Brain microvascular endothelial cell (primary cell): ENCODE measurements at regions not wholly inside any gene's neighbourhood (a gene's known extent, or its start where the extent isn't known, plus 50 kb on each side); places are given as distances from the start of the nearest gene placed in this dataset.

Source experiments
- DNase-seq: peaks from one replicate; pipeline ENCODE4 v3.0.0-alpha.2; 2020
- H3K27ac ChIP-seq: fragments of 250-450 bp; sonication (Bioruptor Pico); 2 replicates; pipeline ENCODE4 v1.5.1; 2020; ENCODE audit warnings: mild to moderate bottlenecking, moderate library complexity
- H3K27me3 ChIP-seq: fragments of 250-450 bp; sonication (Bioruptor Pico); replicated peaks from 2 replicates; pipeline ENCODE4 v1.5.1; 2020; ENCODE audit warnings: mild to moderate bottlenecking
- H3K36me3 ChIP-seq: fragments of 250-450 bp; sonication (Bioruptor Pico); replicated peaks from 2 replicates; pipeline ENCODE4 v1.5.1; 2020; ENCODE audit warnings: mild to moderate bottlenecking
- H3K4me3 ChIP-seq: 2 replicates; pipeline ENCODE4 v1.5.1; 2011; ENCODE audit warnings: low read depth, mild to moderate bottlenecking, control low read depth, low read length, moderate library complexity
- in situ Hi-C: cut with HindIII; loops from 2 replicates; pipeline ENCODE4 v1.10.0; 2017; ENCODE audit warnings: low sequenced_read_pairs, low pct_ligation_motif_present
- TF ChIP-seq, protein P1 (sequence below): IDR thresholded peaks from 2 replicates; pipeline ENCODE4 v1.5.1; 2011; ENCODE audit warnings: low read depth, mild to moderate bottlenecking, moderate library complexity, low read length, control low read depth, inconsistent platforms; ENCODE audit errors: missing control alignments

DNA sequence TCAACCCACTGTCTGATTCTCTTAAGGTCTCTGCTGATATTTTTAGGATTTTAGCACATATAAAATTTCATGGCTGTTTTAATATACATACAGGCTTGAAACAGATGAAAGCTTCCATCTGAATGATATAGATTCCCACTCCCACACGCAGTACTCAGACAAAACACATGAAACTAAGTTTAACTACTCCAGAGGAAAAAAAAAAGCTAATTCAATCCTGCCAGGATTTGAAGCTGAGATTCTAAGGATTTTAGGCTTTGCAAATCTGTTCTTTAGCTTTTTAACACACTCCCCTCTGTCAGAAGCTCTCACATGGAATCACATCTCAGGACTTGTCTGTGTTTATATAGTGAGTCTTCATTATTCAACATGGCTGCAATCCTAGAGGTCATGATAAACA lies 217.3 kb downstream of the BCAT1 start:
- no peak for DNase-seq
- no peak overlapping the region for H3K27ac ChIP-seq
- no peak overlapping the region for H3K4me3 ChIP-seq
- H3K36me3 ChIP-seq, result no peaks in the 10 kb centered on the region
- in situ Hi-C loops, result no loop called here
- TF ChIP-seq, protein P1, sequence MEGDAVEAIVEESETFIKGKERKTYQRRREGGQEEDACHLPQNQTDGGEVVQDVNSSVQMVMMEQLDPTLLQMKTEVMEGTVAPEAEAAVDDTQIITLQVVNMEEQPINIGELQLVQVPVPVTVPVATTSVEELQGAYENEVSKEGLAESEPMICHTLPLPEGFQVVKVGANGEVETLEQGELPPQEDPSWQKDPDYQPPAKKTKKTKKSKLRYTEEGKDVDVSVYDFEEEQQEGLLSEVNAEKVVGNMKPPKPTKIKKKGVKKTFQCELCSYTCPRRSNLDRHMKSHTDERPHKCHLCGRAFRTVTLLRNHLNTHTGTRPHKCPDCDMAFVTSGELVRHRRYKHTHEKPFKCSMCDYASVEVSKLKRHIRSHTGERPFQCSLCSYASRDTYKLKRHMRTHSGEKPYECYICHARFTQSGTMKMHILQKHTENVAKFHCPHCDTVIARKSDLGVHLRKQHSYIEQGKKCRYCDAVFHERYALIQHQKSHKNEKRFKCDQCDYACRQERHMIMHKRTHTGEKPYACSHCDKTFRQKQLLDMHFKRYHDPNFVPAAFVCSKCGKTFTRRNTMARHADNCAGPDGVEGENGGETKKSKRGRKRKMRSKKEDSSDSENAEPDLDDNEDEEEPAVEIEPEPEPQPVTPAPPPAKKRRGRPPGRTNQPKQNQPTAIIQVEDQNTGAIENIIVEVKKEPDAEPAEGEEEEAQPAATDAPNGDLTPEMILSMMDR, result no peak
- no peaks in the 10 kb centered on the region for H3K27me3 ChIP-seq

DNA sequence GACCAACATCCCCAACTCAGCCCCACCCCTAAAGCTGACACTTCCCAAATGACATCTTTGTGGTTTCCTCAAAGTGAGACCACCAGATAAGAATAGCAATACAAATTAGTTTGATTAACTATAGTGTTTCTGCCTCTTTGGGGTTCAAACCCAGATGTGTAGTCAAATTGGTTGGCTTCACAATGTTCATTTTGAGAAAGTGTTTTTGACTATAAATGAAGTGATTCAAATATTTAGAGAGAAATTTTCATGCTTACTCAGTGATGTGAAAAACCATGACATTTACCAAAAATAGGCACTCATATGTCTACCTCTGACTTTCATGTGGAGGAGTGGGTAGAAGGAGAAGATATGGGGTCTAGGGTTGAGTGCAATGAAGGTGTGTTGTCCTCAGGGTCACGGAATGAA lies 218.4 kb downstream of the BCAT1 start:
- no peak overlapping the region for H3K27ac ChIP-seq
- H3K4me3 ChIP-seq, result no peak overlapping the region
- in situ Hi-C loops, result no loop called here
- DNase-seq, result no peak
- TF ChIP-seq, protein P1, result no peak
- H3K36me3 ChIP-seq, result no peaks in the 10 kb centered on the region
- no peaks in the 10 kb centered on the region for H3K27me3 ChIP-seq

DNA sequence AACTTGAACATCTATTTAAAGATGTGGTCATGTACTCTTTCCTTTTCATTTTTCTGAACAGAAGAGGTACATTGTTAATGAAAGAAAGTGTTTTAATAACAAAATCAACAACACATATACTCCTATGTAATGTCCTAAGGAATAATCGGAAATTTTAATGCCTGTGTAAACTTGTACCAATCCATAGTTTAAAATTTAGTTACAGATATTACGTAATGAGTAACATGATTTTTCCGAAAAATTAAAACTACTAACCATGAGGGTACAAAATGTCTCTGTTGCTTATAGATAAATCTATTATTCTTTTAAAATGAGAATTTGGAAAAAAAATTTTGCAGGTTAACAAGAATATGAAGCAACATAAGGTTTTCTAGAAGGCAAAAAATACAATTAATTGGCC lies 220.1 kb downstream of the BCAT1 start:
- in situ Hi-C loops, result no loop called here
- no peaks in the 10 kb centered on the region for H3K36me3 ChIP-seq
- H3K27ac ChIP-seq, result no peak overlapping the region
- DNase-seq, result no peak
- TF ChIP-seq, protein P1, result no peak
- H3K27me3 ChIP-seq, result no peaks in the 10 kb centered on the region
- no peak overlapping the region for H3K4me3 ChIP-seq

DNA sequence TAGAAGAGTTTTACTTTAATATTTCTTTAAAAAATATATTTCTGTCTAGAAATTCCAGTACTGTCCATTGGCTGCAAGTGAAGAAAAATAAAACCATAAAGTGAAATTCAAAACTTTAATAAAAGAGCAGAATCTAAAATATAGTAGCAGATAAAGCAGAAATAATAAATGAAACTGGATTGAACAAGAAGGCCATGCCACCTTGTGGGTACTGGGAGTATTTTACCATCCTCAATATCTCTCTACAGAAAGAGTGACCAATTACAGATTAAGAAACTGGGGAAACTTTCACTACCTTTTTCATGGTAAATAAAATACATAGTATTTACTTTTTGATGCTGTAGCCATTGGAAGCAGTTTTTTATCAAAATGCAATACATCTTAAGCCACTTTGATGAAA lies 220.5 kb downstream of the BCAT1 start:
- in situ Hi-C loops, result no loop called here
- peak; percentile 36 for DNase-seq

GRCh38 chr12:24725616-24726015 lies 223.3 kb downstream of the BCAT1 start:
- Histone ChIP-seq H3K36me3 (no peaks in the 10 kb centered on the region), H3K4me3 (no peak overlapping the region), H3K27me3 (no peaks in the 10 kb centered on the region), H3K27ac (no peak overlapping the region)
- in situ Hi-C loops, result no loop called here
- no peak for DNase-seq
- TF ChIP-seq, protein P1, result no peak

More for the DNA sequence above, 220.5 kb downstream of the BCAT1 start:
- Histone ChIP-seq H3K27me3 (no peaks in the 10 kb centered on the region), H3K27ac (no peak overlapping the region), H3K4me3 (no peak overlapping the region), H3K36me3 (no peaks in the 10 kb centered on the region)
- TF ChIP-seq, protein P1, result peak; percentile 57

GRCh38 chr12:24724814-24725213 lies 224.1 kb downstream of the BCAT1 start:
- in situ Hi-C loops, result no loop called here
- Histone ChIP-seq H3K36me3 (no peaks in the 10 kb centered on the region), H3K27me3 (no peaks in the 10 kb centered on the region), H3K27ac (no peak overlapping the region), H3K4me3 (no peak overlapping the region)
- DNase-seq, result no peak
- TF ChIP-seq, protein P1, result no peak
